ENCODE measurements at regions not wholly inside any gene's neighbourhood (a gene's known extent, or its start where the extent isn't known, plus 50 kb on each side); places are given as distances from the start of the nearest gene placed in this dataset.
"Not testable (repeated sequence)": the region's sequence is repeated elsewhere in the genome, so short reads cannot be mapped to it uniquely, and the experiment has no call there.

- no peak for DNase-seq (ENCODE audit: low read depth in 1 of 2, low spot score in 1 of 2)
Measured at GRCh38 chr15:70578196-70578595, 185.2 kb downstream of the UACA start.

- no peak for DNase-seq (ENCODE audit: low read depth in 1 of 2, low spot score in 1 of 2)
Measured at GRCh38 chr15:70576696-70577095, 186.7 kb downstream of the UACA start.

- no peak for DNase-seq (ENCODE audit: low read depth in 1 of 2, low spot score in 1 of 2)
Measured at GRCh38 chr15:70576276-70576675, 187.1 kb downstream of the UACA start.

- no peak for DNase-seq (ENCODE audit: low read depth in 1 of 2, low spot score in 1 of 2)
Measured at GRCh38 chr15:70575231-70576226, 187.8 kb downstream of the UACA start.

GRCh38 chr15:70574325-70574724 is 189.0 kb downstream of the UACA start:
- DNase-seq (ENCODE audit: low read depth in 1 of 2, low spot score in 1 of 2), result not testable (repeated sequence)

GRCh38 chr15:70573121-70573850 is 190.1 kb downstream of the UACA start:
- no peak for DNase-seq (ENCODE audit: low read depth in 1 of 2, low spot score in 1 of 2)

- DNase-seq (ENCODE audit: low read depth in 1 of 2, low spot score in 1 of 2), result no peak
Measured at GRCh38 chr15:70569714-70570231, 193.6 kb downstream of the UACA start.

GRCh38 chr15:70569091-70569713 is 194.2 kb downstream of the UACA start:
- no peak for DNase-seq (ENCODE audit: low read depth in 1 of 2, low spot score in 1 of 2)

GRCh38 chr15:70566989-70567388 is 196.4 kb downstream of the UACA start:
- DNase-seq (ENCODE audit: low read depth in 1 of 2, low spot score in 1 of 2), result no peak

GRCh38 chr15:70566047-70566835 is 197.1 kb downstream of the UACA start:
- no peak for DNase-seq (ENCODE audit: low read depth in 1 of 2, low spot score in 1 of 2)

- DNase-seq (ENCODE audit: low read depth in 1 of 2, low spot score in 1 of 2), result no peak
Measured at GRCh38 chr15:70563561-70564095, 199.7 kb downstream of the UACA start.

- no peak for DNase-seq (ENCODE audit: low read depth in 1 of 2, low spot score in 1 of 2)
Measured at GRCh38 chr15:70562906-70563305, 200.5 kb downstream of the UACA start.

- no peak for DNase-seq (ENCODE audit: low read depth in 1 of 2, low spot score in 1 of 2)
Measured at GRCh38 chr15:70561885-70562284, 201.5 kb downstream of the UACA start.

- DNase-seq (ENCODE audit: low read depth in 1 of 2, low spot score in 1 of 2), result no peak
Measured at GRCh38 chr15:70560617-70561328, 202.6 kb downstream of the UACA start.

GRCh38 chr15:70559265-70560239 is 203.8 kb downstream of the UACA start:
- peak; percentile 28 to 31 for DNase-seq (ENCODE audit: low read depth in 1 of 2, low spot score in 1 of 2)

GRCh38 chr15:70558406-70559264 is 204.7 kb downstream of the UACA start:
- DNase-seq (ENCODE audit: low read depth in 1 of 2, low spot score in 1 of 2), result no peak

- no peak for DNase-seq (ENCODE audit: low read depth in 1 of 2, low spot score in 1 of 2)
Measured at GRCh38 chr15:70557521-70558258, 205.7 kb downstream of the UACA start.
